ENCODE measurements at regions not wholly inside any gene's neighbourhood (a gene's known extent, or its start where the extent isn't known, plus 50 kb on each side); places are given as distances from the start of the nearest gene placed in this dataset.

- TF ChIP-seq CTCF (conservative IDR thresholded peaks at IDR 0.05 in 1 of 2, IDR thresholded peaks at IDR 0.05 in 1 of 2; ENCODE audit: low read depth in 1 of 2, low read length in 2 of 2): no peak
- TF ChIP-seq EZH2 (IDR thresholded peaks at IDR 0.05; ENCODE audit: low read length, missing control alignments): no peak
Measured at GRCh38 chr13:67859904-67860303, 629.8 kb upstream of the PCDH9 start.

Measured in fibroblast of lung (primary cell).